Neural progenitor cell (in vitro differentiated cells): ENCODE measurements at regions not wholly inside any gene's neighbourhood (a gene's known extent, or its start where the extent isn't known, plus 50 kb on each side); places are given as distances from the start of the nearest gene placed in this dataset.

Experiments used
- DNase-seq: peaks from one replicate; pipeline ENCODE4 v3.0.0-alpha.2; 2016; ENCODE audit warnings: low spot score
- H2AFZ ChIP-seq: fragments of 200-600 bp; sonication (generic); replicated peaks from 2 replicates; pipeline ENCODE4 v1.6.1; 2016; ENCODE audit warnings: antibody characterized with exemption
- H3F3A ChIP-seq: fragments of 200-600 bp; sonication (generic); 2 replicates; pipeline ENCODE4 v1.6.1; 2016; ENCODE audit warnings: antibody characterized with exemption, low read depth
- H3K27ac ChIP-seq: fragments of 200-600 bp; sonication (generic); 2 replicates; pipeline ENCODE4 v1.5.1; 2016; ENCODE audit warnings: mild to moderate bottlenecking
- H3K27me3 ChIP-seq: fragments of 200-600 bp; sonication (generic); 2 replicates; pipeline ENCODE4 v1.6.1; 2016; ENCODE audit warnings: mild to moderate bottlenecking, moderate library complexity
- H3K36me3 ChIP-seq: fragments of 200-600 bp; sonication (generic); 2 replicates; pipeline ENCODE4 v1.5.1; 2016
- H3K4me1 ChIP-seq: fragments of 200-600 bp; sonication (generic); 2 replicates; pipeline ENCODE4 v1.6.1; 2016; ENCODE audit warnings: mixed run types
- H3K4me2 ChIP-seq: fragments of 200-600 bp; sonication (generic); 2 replicates; pipeline ENCODE4 v1.6.1; 2016
- H3K4me3 ChIP-seq: fragments of 200-600 bp; sonication (generic); 2 replicates; pipeline ENCODE4 v1.5.1; 2016
- H3K79me2 ChIP-seq: fragments of 200-600 bp; sonication (generic); 2 replicates; pipeline ENCODE4 v1.6.1; 2016; ENCODE audit warnings: low read depth
- H3K9ac ChIP-seq: fragments of 200-600 bp; sonication (generic); 2 replicates; pipeline ENCODE4 v1.6.1; 2016
- H3K9me3 ChIP-seq: fragments of 200-600 bp; sonication (generic); 2 replicates; pipeline ENCODE4 v1.5.1; 2016; ENCODE audit warnings: low read depth
- H4K20me1 ChIP-seq: fragments of 200-600 bp; sonication (generic); 2 replicates; pipeline ENCODE4 v1.6.1; 2016; ENCODE audit warnings: low read depth
- H3K27ac Mint-ChIP-seq: 3 replicates; pipeline ENCODE4 v1.8.0; 2021; ENCODE audit warnings: mixed read lengths
- H3K27me3 Mint-ChIP-seq: 2 replicates; pipeline ENCODE4 v1.8.0; 2022; ENCODE audit warnings: low read depth, mild to moderate bottlenecking, inconsistent platforms, moderate library complexity, mixed read lengths; ENCODE audit not compliant: insufficient read depth
- H3K36me3 Mint-ChIP-seq: 3 replicates; pipeline ENCODE4 v1.8.0; 2021; ENCODE audit warnings: mixed read lengths
- H3K4me1 Mint-ChIP-seq: 3 replicates; pipeline ENCODE4 v1.8.0; 2021; ENCODE audit warnings: mixed read lengths
- H3K4me3 Mint-ChIP-seq: 3 replicates; pipeline ENCODE4 v1.8.0; 2021; ENCODE audit warnings: mild to moderate bottlenecking, moderate library complexity, mixed read lengths
- H3K9me3 Mint-ChIP-seq: 3 replicates; pipeline ENCODE4 v1.8.0; 2020; ENCODE audit warnings: mixed read lengths
- EZH2 ChIP-seq: fragments of 200-600 bp; sonication (generic); IDR thresholded peaks from 2 replicates; pipeline ENCODE4 v1.6.1; 2017; ENCODE audit warnings: antibody characterized with exemption, mild to moderate bottlenecking, moderate library complexity
- EZH2phosphoT487 ChIP-seq: fragments of 200-600 bp; sonication (generic); IDR thresholded peaks from 2 replicates; pipeline ENCODE4 v1.6.1; 2017; ENCODE audit warnings: antibody characterized with exemption
- TF ChIP-seq, protein P1 (sequence below): fragments of 200-600 bp; sonication (generic); IDR thresholded peaks from 2 replicates; pipeline ENCODE4 v1.5.1; 2017; ENCODE audit warnings: antibody characterized with exemption, mild to moderate bottlenecking

DNA sequence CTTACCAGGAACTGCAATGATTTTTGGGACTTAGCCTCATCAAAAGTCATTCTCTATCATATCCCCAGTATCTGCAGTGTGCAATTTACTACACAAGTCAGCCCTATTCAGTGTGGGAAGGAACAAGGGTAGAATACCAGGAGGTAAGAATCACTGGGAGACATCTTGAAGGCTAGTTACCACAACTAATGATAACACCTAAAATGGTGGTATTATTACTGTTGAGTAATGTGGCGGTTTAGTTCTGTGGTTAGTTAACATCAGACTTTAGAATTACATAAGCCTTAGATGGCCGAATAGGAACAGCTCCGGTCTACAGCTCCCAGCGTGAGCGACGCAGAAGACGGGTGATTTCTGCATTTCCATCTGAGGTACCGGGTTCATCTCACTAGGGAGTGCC, 567.9 kb upstream of the CDH11 start:
- H3K4me3 Mint-ChIP-seq: no peak overlapping the region
- Histone ChIP-seq H3K36me3 (no peaks in the 10 kb centered on the region), H3K79me2 (no peaks in the 10 kb centered on the region), H3K9me3 (no peaks in the 10 kb centered on the region), H3K4me3 (no peak overlapping the region), H2AFZ (no peak overlapping the region), H4K20me1 (no peaks in the 10 kb centered on the region), H3K4me2 (no peak overlapping the region), H3K4me1 (no peaks in the 10 kb centered on the region), H3K27me3 (no peaks in the 10 kb centered on the region), H3F3A (no peaks in the 10 kb centered on the region), H3K9ac (no peak overlapping the region), H3K27ac (no peak overlapping the region)
- H3K27ac Mint-ChIP-seq: no peak overlapping the region
- H3K9me3 Mint-ChIP-seq: peaks cover 15% of the 10 kb centered on the region
- H3K36me3 Mint-ChIP-seq: no peaks in the 10 kb centered on the region
- H3K4me1 Mint-ChIP-seq: no peaks in the 10 kb centered on the region
- H3K27me3 Mint-ChIP-seq: no peaks in the 10 kb centered on the region
- TF ChIP-seq EZH2phosphoT487: no peak
- TF ChIP-seq, protein P1, sequence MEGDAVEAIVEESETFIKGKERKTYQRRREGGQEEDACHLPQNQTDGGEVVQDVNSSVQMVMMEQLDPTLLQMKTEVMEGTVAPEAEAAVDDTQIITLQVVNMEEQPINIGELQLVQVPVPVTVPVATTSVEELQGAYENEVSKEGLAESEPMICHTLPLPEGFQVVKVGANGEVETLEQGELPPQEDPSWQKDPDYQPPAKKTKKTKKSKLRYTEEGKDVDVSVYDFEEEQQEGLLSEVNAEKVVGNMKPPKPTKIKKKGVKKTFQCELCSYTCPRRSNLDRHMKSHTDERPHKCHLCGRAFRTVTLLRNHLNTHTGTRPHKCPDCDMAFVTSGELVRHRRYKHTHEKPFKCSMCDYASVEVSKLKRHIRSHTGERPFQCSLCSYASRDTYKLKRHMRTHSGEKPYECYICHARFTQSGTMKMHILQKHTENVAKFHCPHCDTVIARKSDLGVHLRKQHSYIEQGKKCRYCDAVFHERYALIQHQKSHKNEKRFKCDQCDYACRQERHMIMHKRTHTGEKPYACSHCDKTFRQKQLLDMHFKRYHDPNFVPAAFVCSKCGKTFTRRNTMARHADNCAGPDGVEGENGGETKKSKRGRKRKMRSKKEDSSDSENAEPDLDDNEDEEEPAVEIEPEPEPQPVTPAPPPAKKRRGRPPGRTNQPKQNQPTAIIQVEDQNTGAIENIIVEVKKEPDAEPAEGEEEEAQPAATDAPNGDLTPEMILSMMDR: no peak
- no peak for TF ChIP-seq EZH2
- no peak for DNase-seq

DNA sequence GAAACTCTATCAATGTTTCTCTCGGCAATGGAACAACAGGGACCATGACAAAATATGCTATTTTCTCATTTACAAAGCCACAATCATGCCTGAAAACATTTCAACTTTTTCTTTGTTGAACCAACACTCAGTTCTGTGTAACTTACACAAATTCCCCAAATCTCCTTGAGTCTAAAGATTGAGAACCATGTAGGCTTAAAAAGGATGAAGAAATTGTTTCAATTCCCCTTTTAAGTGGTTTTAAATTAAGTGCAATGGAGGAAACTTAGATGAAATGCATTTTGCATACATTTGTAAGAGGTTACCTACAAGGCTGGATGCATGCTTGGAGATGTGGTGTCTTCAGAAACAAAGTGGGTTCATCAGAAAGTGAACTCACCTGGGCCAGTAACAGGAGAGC, 566.4 kb upstream of the CDH11 start:
- H3K27me3 ChIP-seq: no peaks in the 10 kb centered on the region
- H3K4me3 Mint-ChIP-seq: no peak overlapping the region
- H3K4me1 ChIP-seq: no peaks in the 10 kb centered on the region
- no peak overlapping the region for H3K9ac ChIP-seq
- H3K9me3 ChIP-seq: peaks cover 6% of the 10 kb centered on the region
- DNase-seq: no peak
- H4K20me1 ChIP-seq: no peaks in the 10 kb centered on the region
- no peaks in the 10 kb centered on the region for H3K4me1 Mint-ChIP-seq
- TF ChIP-seq, protein P1: no peak
- TF ChIP-seq EZH2phosphoT487: no peak
- no peak for TF ChIP-seq EZH2
- H3K27ac ChIP-seq: no peak overlapping the region
- H3K27me3 Mint-ChIP-seq: peaks cover 2% of the 10 kb centered on the region
- no peaks in the 10 kb centered on the region for H3F3A ChIP-seq
- H3K36me3 Mint-ChIP-seq: no peaks in the 10 kb centered on the region
- H3K4me2 ChIP-seq: no peak overlapping the region
- no peaks in the 10 kb centered on the region for H3K36me3 ChIP-seq
- H3K9me3 Mint-ChIP-seq: peaks cover 22% of the 10 kb centered on the region
- H3K27ac Mint-ChIP-seq: no peak overlapping the region
- H3K79me2 ChIP-seq: no peaks in the 10 kb centered on the region
- H2AFZ ChIP-seq: no peak overlapping the region
- no peak overlapping the region for H3K4me3 ChIP-seq

- H3K9ac ChIP-seq: no peak overlapping the region
- no peak overlapping the region for H2AFZ ChIP-seq
- no peaks in the 10 kb centered on the region for H4K20me1 ChIP-seq
- no peaks in the 10 kb centered on the region for H3K27me3 ChIP-seq
- peaks cover 6% of the 10 kb centered on the region for H3K4me1 Mint-ChIP-seq
- H3K9me3 ChIP-seq: peaks cover 6% of the 10 kb centered on the region
- peaks cover 2% of the 10 kb centered on the region for H3K27me3 Mint-ChIP-seq
- no peaks in the 10 kb centered on the region for H3K36me3 ChIP-seq
- TF ChIP-seq EZH2: no peak
- TF ChIP-seq EZH2phosphoT487: no peak
- TF ChIP-seq, protein P1: peak; percentile 35
- no peak for DNase-seq
- no peak overlapping the region for H3K4me3 ChIP-seq
- no peak overlapping the region for H3K4me3 Mint-ChIP-seq
- no peak overlapping the region for H3K27ac Mint-ChIP-seq
- H3K36me3 Mint-ChIP-seq: no peaks in the 10 kb centered on the region
- H3K9me3 Mint-ChIP-seq: peaks cover 20% of the 10 kb centered on the region
- H3K79me2 ChIP-seq: no peaks in the 10 kb centered on the region
- no peaks in the 10 kb centered on the region for H3F3A ChIP-seq
- H3K27ac ChIP-seq: no peak overlapping the region
- no peak overlapping the region for H3K4me2 ChIP-seq
- H3K4me1 ChIP-seq: peaks cover 4% of the 10 kb centered on the region
Measured at GRCh38 chr16:65684230-65684629, 562.4 kb upstream of the CDH11 start.
